ENCODE measurements at regions not wholly inside any gene's neighbourhood (a gene's known extent, or its start where the extent isn't known, plus 50 kb on each side); places are given as distances from the start of the nearest gene placed in this dataset.
A peak's percentile ranks its signal among the peaks of the same experiment; 100 is the strongest.
"Not testable (repeated sequence)": the region's sequence is repeated elsewhere in the genome, so short reads cannot be mapped to it uniquely, and the experiment has no call there.

DNA sequence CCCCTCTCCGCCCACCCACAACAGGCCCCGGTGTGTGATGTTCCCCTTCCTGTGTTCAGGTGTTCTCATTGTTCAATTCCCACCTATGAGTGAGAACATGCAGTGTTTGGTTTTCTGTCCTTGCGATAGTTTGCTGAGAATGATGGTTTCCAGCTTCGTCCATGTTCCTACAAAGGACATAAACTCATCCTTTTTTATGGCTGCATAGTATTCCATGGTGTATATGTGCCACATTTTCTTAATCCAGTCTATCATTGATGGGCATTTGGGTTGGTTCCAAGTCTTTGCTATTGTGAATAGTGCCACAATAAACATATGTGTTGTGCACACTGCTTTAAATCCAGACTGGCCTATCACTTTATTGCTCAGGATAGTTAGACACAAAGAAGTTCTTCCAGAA, 309.1 kb downstream of the MTX2 start:
- DNase-seq: not testable (repeated sequence)

DNA sequence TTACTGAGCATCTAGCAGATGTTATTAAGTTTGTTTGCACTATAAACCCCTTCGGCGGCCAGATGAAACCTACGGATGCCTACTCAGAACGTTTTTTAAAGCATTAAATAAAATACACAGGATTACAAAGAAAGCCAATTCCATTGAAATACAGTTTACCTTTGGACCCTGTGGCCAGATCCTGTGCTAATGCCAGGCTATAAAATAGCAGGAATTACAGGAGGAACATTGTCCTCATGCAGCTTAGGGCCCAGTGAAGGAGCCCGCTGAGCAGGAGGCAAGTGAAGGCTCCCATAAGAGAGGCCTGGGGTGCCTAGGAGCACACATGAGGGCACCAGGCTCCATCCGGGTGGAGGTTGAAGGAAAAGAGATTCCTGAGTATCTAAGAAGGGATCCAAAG, 310.4 kb downstream of the MTX2 start:
- DNase-seq: no peak

DNA sequence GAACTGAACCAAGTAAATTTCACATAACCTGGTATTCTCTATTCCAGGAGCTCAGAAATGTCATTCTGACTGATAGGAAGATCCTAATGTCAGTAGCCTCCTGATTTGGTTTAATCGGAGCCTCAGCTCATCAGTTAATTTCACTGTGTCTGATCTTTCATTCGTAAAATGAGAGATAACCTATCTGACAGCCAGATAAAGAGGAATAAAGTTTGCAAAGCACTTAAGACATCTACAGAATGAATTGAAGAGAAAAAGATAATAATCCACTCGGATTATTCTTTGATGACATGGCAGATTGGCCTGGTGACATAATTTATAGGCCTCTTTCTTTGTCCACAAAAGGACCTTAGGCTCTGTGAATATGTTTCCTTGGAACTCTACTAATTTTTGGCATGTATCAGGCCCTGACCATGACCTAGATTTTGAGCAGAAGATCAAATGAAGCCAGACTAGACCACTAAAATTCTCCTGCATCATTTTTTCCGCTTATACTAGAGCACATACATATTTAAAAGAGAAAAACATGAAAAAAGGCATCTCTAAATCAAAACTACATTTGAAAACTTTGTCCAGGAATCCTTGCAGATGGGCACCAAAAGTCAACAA, 312.4 kb downstream of the MTX2 start:
- no peak for DNase-seq

DNA sequence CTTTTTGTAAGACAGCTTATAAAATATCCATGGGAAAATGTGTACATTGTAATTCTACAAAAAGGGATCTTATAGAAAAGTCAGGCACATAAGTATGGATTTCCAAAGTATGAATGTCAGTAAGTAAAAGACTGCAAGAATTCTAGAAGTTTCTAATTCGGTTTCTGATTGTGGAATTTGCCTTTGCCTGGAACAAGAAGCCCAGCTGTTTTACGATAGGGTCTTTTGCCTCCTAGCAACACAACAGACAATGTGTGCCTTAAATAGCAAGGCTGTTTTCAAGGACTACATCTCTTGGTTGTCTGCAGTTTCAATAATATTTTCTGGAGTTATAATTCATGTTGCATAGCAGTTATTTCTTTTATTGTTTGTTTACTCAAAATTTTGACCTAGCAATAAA, 312.9 kb downstream of the MTX2 start:
- no peak for DNase-seq

DNA sequence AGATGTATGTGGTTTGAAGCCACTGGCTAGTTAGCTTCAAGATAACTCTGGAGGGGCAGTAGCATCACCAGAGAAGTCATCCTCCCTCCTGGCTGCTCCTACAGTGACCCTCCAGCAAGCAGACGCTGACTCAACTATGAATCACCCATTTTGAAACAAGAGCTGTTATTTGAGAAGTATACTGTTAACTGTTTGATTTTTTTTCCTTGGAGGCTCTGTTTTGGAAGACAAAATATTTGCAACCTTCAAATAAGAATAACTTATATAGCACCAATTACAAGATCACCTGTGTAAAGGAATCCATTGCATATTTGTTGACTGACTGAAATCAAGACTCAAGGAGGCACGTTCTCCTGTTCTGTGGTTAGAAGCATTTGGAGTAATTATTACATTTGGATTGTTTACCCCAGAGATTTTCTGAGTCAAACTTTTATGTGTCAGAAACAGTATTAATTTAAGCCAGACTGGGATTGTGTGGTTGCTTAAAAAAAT, 313.8 kb downstream of the MTX2 start:
- DNase-seq: peak; percentile 91

DNA sequence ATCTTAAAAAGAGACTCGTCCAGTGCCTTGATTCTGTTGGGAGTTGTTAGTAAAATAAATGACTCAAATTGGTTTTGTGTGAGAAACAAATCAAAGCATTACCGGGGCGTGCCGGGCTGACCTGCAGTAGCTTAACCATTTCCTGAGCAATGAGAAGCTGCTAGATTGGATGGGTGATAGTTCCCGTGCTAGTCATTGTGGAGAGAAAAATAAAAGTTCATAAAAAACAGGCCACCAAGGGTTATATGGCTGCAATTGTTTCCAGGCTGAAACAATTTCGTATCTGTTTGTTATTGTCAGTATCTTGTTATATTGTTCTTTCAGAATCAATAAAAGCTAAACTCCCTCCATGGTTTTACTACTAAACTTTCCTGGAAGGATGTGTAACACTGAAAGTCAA, 314.4 kb downstream of the MTX2 start:
- DNase-seq: peak; percentile 9

DNA sequence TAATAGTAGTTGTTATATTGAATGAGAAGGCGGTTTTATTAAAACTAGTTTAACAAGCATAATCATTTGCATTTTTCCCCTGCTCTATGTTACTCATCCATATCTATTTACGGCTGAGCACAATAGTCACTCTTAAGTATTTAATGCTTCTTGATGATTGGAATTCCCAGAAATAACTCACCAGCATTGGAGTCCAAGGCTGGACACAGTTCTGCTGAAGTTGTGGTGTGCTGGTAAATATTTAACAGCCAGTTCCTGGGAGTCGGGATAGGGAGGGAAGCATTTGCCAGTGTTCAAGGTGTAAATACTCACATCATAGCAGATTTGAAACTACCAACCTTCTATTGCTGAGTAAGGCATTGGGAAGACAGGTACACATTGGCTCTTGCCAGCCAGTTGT, 315.1 kb downstream of the MTX2 start:
- peak; percentile 18 for DNase-seq

DNA sequence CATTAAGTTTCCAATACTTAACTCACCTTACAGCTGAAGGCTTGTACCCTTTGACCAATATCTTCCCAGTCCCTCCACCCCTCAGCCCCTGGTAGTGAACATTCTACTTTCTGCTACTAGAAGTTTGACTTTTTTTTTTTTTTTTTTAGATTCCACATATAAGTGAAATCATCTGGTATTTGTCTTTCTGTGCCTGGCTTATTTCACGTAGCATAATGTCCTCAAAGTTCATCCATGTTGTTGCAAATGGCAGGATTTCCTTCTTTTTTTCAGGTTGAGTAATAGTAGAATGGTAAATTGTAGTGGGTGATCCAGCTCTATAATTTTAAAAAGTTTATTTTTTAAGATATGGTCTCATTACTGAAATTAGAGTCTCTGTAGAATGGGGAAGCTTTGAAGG, 316.0 kb downstream of the MTX2 start:
- DNase-seq: no peak

DNA sequence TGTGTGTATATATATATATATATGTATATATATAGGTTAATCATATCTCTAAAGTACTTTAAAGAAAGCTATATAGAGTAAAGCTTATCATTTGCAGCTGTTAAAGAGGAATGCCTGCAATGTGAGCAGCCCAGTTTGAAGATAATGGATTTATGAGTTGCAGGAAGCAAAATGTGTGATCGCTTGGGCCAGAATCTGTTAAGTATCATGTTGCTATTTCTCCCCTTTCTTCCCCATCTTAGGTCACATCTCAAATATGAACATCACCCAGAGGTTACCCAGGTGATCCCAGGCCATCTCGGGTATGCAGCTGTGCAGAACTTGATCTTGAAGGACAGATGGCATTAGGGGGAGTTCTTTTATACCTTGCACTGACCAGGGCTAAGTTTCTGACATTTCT, 316.5 kb downstream of the MTX2 start:
- DNase-seq: peak; percentile 6

DNA sequence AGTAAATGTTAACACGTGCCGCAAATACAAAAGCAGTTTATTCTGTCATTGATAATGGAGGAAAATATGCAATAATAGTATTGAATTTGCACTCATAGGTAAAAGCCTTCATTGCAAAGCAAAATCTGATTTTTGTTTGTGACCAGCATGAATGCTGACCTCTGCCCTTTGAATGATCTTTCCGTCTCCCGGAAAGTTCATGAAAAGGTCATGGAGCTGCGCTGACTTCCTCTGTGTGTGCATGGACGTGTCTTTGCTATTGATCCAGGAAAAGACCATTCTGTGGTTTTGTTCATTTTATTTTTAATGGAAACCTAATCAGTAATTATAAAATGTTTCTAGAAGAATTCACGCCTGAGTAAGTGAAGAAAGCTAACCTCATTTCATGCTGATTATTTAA, 320.0 kb downstream of the MTX2 start:
- no peak for DNase-seq

DNA sequence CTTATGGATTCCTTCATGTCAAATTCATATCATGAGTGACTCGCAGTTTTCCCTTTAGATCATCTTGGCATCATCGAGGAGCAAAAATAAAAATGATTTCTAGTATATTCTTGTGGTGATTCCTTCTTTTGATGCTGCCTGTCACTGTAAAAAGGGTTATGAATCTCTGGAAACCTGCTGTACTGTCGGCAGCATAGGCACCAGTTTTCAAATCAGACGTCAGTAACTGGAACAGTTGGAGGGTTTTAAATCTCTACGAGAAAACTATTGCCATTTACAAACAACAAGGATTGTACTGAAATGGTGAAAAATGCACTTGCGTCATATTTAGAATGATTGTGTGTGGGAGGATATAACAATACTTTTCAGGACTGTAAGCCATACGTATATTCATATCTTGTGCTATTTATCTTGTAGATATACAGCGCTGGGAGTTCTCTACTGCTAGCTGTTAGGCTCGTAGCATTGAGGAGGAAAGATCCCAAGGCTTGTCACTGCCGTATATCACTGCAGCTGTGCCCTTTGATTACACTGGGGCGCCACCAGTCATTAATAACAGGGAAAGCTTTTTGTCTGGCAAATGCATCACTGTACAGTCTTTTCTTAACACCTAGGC, 320.7 kb downstream of the MTX2 start:
- peak; percentile 47 for DNase-seq

DNA sequence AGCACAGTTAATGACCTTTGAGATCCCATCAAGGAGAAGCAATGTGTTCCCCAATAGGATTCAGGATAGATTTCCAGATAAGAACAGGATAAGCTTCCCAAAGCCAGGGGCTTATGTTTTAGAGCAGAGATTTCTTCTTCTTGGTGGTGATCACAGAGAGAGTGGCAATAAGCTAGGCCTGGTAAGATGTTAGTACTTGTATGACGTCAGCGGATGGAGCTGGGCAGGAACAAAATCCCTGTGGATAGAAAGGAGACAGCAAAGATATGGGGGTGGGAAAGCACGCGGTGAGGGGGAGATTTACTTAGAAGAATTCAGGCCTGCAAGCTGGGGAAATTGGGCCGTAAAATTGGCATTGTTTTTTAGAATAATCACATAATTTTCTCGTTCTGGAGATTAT, 323.0 kb downstream of the MTX2 start:
- no peak for DNase-seq

DNA sequence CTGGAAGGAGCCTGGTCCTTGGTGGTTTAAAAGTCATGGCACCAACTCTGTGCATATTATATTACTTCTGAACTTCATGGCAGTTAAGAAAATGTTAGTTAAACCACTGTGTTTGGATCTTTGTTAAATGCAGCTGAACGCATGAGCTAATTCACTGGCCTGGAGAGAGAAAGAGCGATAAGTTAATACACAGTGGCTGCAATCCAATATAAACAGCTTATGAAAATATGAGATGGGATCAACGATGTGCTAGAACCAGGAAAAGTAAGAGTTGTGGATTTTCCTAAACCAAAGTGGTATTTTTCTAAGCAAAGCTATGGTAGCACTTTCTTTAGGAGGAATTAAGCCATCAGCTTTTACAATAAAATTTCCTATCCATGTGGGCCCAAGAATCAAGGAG, 326.7 kb downstream of the MTX2 start:
- DNase-seq: no peak

DNA sequence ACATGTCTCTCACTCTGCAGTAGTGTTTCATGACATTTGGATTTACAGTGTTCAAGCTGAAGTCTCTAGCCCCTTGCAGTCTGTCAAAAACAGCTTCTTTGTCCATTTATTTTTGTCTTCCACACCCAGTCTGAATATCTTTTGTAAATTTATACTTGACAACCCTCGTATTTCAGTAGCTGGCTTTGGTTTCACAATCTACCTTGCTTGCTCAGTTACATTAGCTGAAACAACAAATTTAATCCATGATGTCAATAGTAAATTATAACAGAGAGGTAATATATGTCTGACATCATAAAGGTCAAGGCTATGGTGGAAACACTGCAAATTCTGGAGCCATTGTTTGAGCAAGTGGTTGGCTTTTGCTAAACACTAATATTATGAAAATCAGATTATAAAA, 328.7 kb downstream of the MTX2 start:
- no peak for DNase-seq

DNA sequence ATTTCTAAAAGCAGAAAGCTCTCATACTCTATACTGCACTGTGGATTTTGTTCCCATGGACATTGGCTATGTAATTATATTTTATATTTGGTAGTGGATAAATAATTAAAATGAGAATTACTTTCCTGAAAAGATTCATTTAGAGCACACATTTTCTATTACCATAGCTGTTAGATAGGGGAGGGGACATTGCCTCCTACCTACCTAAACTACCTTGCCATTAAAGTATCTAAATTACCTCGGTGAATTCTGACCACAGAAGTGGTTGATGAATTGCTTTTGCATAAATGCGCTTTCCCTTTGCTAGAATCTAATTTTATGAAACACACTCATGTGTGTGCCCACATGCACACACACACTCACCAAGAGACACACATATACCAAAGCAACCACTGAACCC, 329.1 kb downstream of the MTX2 start:
- DNase-seq: no peak

DNA sequence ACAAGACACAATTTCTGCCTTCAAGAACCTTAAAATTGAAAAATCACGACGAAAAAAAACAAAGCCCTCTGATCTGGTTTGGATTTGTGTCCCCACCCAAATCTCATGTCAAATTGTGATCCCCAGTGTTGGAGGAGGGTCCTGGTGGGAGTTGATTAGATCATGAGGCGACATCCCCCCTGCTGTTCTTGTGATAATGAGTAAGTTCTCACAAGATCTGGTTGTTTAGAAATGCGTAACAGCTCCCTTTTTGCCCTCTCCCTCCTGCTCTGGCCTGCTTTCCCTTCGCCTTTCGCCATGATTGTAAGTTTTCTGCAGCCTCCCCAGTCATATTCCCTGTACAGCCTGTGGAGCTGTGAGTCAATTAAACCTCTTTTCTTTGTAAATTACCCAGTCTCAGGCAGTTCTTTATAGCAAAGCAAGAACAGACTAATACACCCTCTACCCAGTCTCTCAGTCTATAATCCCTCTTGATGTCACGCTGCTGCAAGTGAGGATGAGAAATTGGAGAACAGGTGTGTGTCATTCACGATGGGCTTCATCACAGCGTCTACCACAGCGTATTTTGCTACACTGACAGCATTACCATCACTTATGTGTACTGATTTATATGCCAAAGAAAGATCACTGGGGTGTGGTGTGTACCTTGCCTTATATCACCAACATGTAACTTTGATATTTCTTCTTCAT, 330.7 kb downstream of the MTX2 start:
- DNase-seq: no peak

DNA sequence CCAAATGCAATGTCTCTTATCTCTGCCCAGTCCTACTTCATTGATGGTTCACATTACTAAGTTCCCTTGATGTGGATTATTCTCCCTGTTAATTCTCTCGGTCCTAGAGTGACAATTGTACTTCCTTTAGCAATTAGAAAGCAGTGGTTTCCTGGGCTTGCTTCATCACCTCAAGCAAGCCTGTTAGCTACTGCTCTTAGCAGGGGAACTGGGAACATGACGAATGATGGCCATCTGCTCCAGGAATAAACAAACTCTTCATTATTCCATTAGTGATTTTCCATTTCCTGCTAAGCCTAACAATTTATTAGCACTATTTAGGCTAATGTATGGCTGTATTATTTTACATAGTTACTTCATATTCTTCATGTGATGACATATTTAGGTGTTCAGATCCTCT, 331.8 kb downstream of the MTX2 start:
- DNase-seq: no peak

DNA sequence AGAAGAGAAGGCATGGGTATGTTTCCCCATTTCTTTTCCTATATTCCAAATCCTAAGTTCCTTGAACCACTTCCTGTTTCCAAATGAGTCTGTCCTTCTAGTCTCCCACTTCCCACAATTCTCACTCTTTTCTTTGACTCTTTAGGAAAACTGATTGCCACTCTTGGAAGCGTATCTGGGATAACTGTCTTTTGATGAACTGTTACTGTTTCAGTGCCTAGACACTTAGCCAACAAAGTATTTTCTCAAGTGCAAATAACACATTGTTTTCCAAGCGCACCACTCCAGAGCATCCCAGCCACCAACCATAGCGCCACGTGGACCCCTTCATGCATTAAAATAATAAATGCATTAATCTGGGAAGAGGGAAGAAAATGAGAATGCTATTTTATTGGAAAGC, 342.8 kb downstream of the MTX2 start:
- DNase-seq: no peak

DNA sequence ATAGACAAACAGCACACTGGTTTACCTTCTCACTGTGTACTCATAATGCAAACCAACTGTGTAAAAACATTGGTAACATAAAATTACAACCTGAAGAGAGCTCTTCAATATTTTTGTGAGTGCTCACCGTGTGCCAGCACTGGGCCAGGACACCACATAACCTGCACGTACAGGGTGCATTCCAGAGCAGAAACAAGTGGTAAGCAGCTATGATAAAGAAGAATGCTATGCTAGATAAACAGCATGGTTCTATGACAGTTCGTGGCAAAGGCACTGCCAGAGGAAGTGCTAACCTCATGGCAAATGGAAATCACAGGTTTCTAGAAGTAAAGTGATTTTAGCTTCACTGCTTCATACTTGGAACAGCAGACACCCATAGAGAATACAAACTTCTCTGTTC, 343.5 kb downstream of the MTX2 start:
- DNase-seq: peak; percentile 87

DNA sequence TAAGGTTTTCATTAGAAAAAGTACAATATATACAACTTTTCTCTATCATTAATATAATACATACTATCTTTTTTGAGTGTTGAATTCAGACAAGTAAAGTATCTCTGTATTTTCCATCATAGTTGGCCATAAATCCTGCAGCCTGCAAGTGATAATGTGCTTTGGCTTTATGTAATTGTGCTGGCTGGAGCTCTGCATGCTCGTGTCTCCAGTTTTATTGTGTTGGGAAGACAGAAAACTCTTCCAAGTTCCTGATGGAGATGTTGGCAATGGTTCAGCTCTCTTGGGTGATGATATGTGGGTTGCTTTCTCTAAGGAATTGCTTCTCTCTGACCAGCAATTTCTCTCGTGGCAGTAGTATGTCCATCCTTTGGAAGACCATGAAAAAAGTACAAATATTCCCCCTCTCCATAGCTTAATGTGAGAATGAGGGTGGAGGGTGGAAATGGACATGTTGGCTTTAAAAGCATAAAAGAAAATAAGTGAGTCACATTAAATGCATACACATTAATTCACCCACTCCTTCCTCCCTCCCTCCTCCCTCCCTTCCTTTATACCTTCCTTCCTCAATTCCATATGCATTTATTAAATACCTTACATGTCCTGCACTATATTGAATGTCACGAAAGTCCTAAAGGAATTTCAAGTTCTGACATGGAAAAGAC, 344.2 kb downstream of the MTX2 start:
- peak; percentile 82 for DNase-seq

DNA sequence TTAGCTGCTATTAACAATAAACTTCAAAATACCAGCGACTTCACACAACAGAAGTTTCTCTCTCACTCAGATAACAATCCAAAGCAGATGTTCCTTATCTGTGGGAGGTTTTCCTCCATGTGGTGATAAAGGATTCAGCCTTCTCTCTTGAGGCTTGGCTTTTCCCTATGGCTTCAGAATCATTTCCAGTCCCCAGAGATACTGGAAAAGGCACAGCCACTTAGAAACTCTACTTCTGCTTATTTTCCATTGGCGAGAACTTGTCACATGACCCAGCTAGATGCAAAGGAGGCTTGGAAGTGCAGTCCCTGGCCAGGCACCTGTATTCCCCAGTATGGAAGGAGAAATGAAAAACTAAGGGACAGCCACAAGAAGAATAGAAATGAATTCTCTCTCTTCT, 344.8 kb downstream of the MTX2 start:
- DNase-seq: peak; percentile 4

DNA sequence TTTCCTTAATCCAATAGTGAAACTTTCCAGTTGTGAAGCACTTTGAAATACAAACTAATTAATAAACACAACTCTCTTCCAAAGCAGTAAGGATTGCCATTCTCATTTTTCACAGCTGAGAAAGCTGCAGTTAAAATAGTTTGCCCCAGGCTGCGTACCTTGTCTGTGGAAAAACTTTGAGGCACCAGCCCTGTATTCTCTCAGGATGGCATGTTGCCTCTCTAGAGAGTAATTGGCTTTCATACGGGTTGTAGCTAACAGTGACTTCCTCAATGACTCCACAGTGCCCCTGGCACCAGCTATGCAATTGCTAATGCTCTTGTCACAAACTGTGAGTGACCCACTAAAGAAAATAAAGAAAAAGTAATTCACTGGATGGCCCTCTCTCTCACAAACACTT, 345.7 kb downstream of the MTX2 start:
- DNase-seq: no peak

DNA sequence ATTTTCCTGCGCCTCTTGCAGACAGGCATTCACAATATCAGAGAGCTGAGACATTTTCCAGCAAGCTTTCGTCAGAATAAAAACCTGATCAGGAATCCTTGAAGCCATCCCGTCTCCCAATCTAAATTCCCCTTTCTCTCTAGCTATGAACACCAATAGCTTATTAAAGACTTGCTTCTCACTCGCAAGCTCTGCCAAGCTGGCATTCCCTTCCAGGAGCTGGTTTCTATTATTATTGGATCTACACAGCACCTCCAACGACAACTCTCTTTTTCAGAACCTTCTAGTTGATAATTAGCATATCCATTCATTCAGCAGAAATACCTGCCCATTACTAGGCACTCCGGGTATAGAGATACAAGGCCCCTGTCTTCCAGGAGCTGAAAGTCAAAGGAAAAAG, 350.3 kb downstream of the MTX2 start:
- no peak for DNase-seq

DNA sequence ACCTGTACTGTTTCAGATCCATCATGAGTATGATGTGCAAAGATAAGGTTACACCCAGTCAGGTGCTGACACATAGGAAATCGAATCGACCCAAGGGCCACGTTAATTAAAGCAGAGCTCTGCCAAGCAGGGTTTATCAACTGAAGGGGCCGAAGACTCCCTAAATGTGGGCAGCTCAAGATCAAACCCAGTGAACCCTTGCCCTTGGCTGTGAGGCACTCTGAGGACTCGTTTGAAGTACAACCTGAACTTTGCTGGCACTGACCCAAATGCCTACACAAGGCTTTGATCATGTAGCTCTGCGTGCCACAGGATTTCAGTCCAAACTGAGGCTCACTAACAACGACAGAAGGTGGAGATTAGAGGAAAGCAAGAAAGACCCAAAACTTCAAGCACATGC, 352.1 kb downstream of the MTX2 start:
- DNase-seq: no peak
